HCT116 (cell line): ENCODE measurements at regions not wholly inside any gene's neighbourhood (a gene's known extent, or its start where the extent isn't known, plus 50 kb on each side); places are given as distances from the start of the nearest gene placed in this dataset.

Experiments
- ATAC-seq: fragments of 200-7000 bp; cut with Tn5 transposase; 2 replicates; pipeline ENCODE4 v1.9.1; 2020; ENCODE audit warnings: mild to moderate bottlenecking, moderate library complexity
- BruUV-seq: library from RNA; stranded (reverse); fragments of 400-500 nt; replicated peaks from 2 replicates; lab custom pipeline; 2021; lab: Mats Ljungman, UMichigan
- CTCF ChIA-PET: fragments of 300-600 bp; sonication (Branson Sonifier 250); formaldehyde crosslinking; loops from one replicate; lab custom pipeline; 2021; ENCODE audit warnings: antibody characterized with exemption; lab: Charles Lee
- POLR2A ChIA-PET: fragments of 300-600, 350-600 bp; sonication (Branson Sonifier 250); formaldehyde crosslinking; loops from one replicate; lab custom pipeline; 2021; ENCODE audit warnings: antibody characterized with exemption; lab: Charles Lee
- RAD21 ChIA-PET, 2 experiments: fragments of 300-600 bp; sonication (Branson Sonifier 250); formaldehyde crosslinking; loops; one replicate each; lab custom pipeline; 2023; ENCODE audit warnings: low total read pairs in 2 of 2; ENCODE audit not compliant: uncharacterized antibody in 2 of 2, unreplicated experiment in 2 of 2, low non-redundant PET in 1 of 2; lab: Charles Lee
- DNase-seq: peaks from one replicate; pipeline ENCODE4 v3.0.0-alpha.2; 2010; ENCODE audit warnings: low read depth, low spot score
- H2AFZ ChIP-seq: fragments of 200-600 bp; shearing (Covaris generic), sonication (generic); 2 replicates; pipeline ENCODE4 v1.6.1; 2017; ENCODE audit warnings: low read depth, mixed run types, mixed read lengths, antibody characterized with exemption, low read length; ENCODE audit not compliant: poor library complexity, severe bottlenecking
- H3K27ac ChIP-seq: 2 replicates; pipeline ENCODE4 v1.5.1; 2012; ENCODE audit warnings: low read depth, low read length
- H3K27me3 ChIP-seq: fragments of 200-600 bp; sonication (generic); 2 replicates; pipeline ENCODE4 v1.6.1; 2016; ENCODE audit warnings: mixed run types, low read length, mixed read lengths; ENCODE audit not compliant: insufficient read depth
- H3K36me3 ChIP-seq, 2 experiments: fragments of 200-500 bp in 1 of 2; fragments of 200-600 bp in 1 of 2; sonication (Bioruptor generic) in 1 of 2; sonication (generic) in 1 of 2; 2 replicates each; pipeline versions ENCODE4 v1.5.1 to v1.6.1; 2014 to 2016; ENCODE audit warnings: low read length in 2 of 2, inconsistent platforms in 1 of 2, mixed read lengths in 1 of 2, mixed run types in 1 of 2; ENCODE audit not compliant: insufficient read depth in 2 of 2, control insufficient read depth in 1 of 2
- H3K4me1 ChIP-seq, 2 experiments: fragments of 200-600 bp in 1 of 2; sonication (generic) in 1 of 2; 2 replicates each; pipeline versions ENCODE4 v1.5.1 to v1.6.1; 2012 to 2017; ENCODE audit warnings: low read length in 2 of 2, inconsistent platforms in 1 of 2, mild to moderate bottlenecking in 1 of 2, mixed read lengths in 1 of 2, mixed run types in 1 of 2, moderate library complexity in 1 of 2; ENCODE audit not compliant: insufficient read depth in 2 of 2, control insufficient read depth in 1 of 2
- H3K4me2 ChIP-seq: fragments of 200-600 bp; sonication (generic); 2 replicates; pipeline ENCODE4 v1.6.1; 2017; ENCODE audit warnings: mixed run types, low read length, mixed read lengths
- H3K4me3 ChIP-seq, 2 experiments: fragments of 200-600 bp in 1 of 2; sonication (generic) in 1 of 2; replicated peaks in 1 of 2; 2 replicates each; pipeline ENCODE4 v1.5.1; 2011 to 2016; ENCODE audit warnings: low read length in 2 of 2, control low read depth in 1 of 2, low read depth in 1 of 2, mild to moderate bottlenecking in 1 of 2, mixed read lengths in 1 of 2, mixed run types in 1 of 2
- H3K79me2 ChIP-seq: fragments of 200-600 bp; sonication (generic); 2 replicates; pipeline ENCODE4 v1.6.1; 2017; ENCODE audit warnings: mild to moderate bottlenecking, mixed run types, low read length, moderate library complexity, mixed read lengths; ENCODE audit not compliant: insufficient read depth
- H3K9ac ChIP-seq: fragments of 200-600 bp; sonication (generic); 2 replicates; pipeline ENCODE4 v1.6.1; 2016; ENCODE audit warnings: low read length, mixed read lengths
- H3K9me2 ChIP-seq: fragments of 200-600 bp; sonication (generic), shearing (Covaris generic); 2 replicates; pipeline ENCODE4 v1.6.1; 2017; ENCODE audit warnings: mixed run types, mild to moderate bottlenecking, moderate library complexity; ENCODE audit not compliant: insufficient read depth
- H3K9me3 ChIP-seq, 2 experiments: fragments of 200-500 bp in 1 of 2; fragments of 200-600 bp in 1 of 2; sonication (Bioruptor generic) in 1 of 2; sonication (generic) in 1 of 2; 2 replicates each; pipeline ENCODE4 v1.6.1; 2014 to 2017; ENCODE audit warnings: low read length in 2 of 2, mixed read lengths in 2 of 2, inconsistent platforms in 1 of 2, low read depth in 1 of 2, mild to moderate bottlenecking in 1 of 2, mixed run types in 1 of 2, moderate library complexity in 1 of 2; ENCODE audit not compliant: control insufficient read depth in 1 of 2, insufficient read depth in 1 of 2
- H4K20me1 ChIP-seq: fragments of 200-600 bp; sonication (generic), shearing (Covaris generic); 2 replicates; pipeline ENCODE4 v1.6.1; 2017; ENCODE audit warnings: mixed run types, mild to moderate bottlenecking, moderate library complexity; ENCODE audit not compliant: insufficient read depth
- ATF3 ChIP-seq: IDR thresholded peaks from 2 replicates; pipeline ENCODE4 v1.6.1; 2012
- ELF1 ChIP-seq: IDR thresholded peaks from 2 replicates; pipeline ENCODE4 v1.6.1; 2012; ENCODE audit warnings: low read depth, borderline replicate concordance
- EZH2 ChIP-seq: fragments of 200-600 bp; sonication (generic); IDR thresholded peaks from 2 replicates; pipeline ENCODE4 v1.6.1; 2017; ENCODE audit warnings: antibody characterized with exemption, mixed run types
- EZH2phosphoT487 ChIP-seq: fragments of 200-600 bp; IDR thresholded peaks from 2 replicates; pipeline ENCODE4 v1.6.1; 2018; ENCODE audit warnings: antibody characterized with exemption, borderline replicate concordance
- FOSL1 ChIP-seq: IDR thresholded peaks from 2 replicates; pipeline ENCODE4 v1.6.1; 2012; ENCODE audit warnings: low read depth
- MAX ChIP-seq: IDR thresholded peaks from 2 replicates; pipeline ENCODE4 v1.6.1; 2012
- POLR2A ChIP-seq: IDR thresholded peaks from 2 replicates; pipeline ENCODE4 v1.7.0; 2011; ENCODE audit warnings: borderline replicate concordance; ENCODE audit not compliant: insufficient read depth, insufficient read length; ENCODE audit errors: extremely low read depth
- RAD21 ChIP-seq: IDR thresholded peaks from 2 replicates; pipeline ENCODE4 v1.6.1; 2012; ENCODE audit warnings: low read depth, mild to moderate bottlenecking
- REST ChIP-seq: IDR thresholded peaks from 2 replicates; pipeline ENCODE4 v1.6.1; 2012; ENCODE audit warnings: low read depth
- SP1 ChIP-seq: IDR thresholded peaks from 2 replicates; pipeline ENCODE4 v1.6.1; 2012; ENCODE audit warnings: low read depth
- SRF ChIP-seq: IDR thresholded peaks from 2 replicates; pipeline ENCODE4 v1.6.1; 2012; ENCODE audit warnings: low read depth
- TCF7L2 ChIP-seq: IDR thresholded peaks from 2 replicates; pipeline ENCODE4 v1.7.0; 2011; ENCODE audit warnings: borderline replicate concordance, inconsistent platforms; ENCODE audit not compliant: insufficient read depth, insufficient read length; ENCODE audit errors: extremely low read depth
- YY1 ChIP-seq: IDR thresholded peaks from 2 replicates; pipeline ENCODE4 v1.6.1; 2011; ENCODE audit warnings: low read length, low read depth, moderate library complexity, mild to moderate bottlenecking; ENCODE audit not compliant: insufficient replicate concordance; ENCODE audit errors: extremely low read depth
- ZFX ChIP-seq: fragments of 450-650 bp; IDR thresholded peaks from 2 replicates; pipeline ENCODE4 v1.6.1; 2017
- ZNF274 ChIP-seq: fragments of 200-500 bp; sonication (Bioruptor generic); IDR thresholded peaks from 2 replicates; pipeline ENCODE4 v1.6.1; 2014; ENCODE audit warnings: mild to moderate bottlenecking, low read depth, low read length, inconsistent platforms
- intact Hi-C: fragments of 100-400 bp; cut with micrococcal nuclease; formaldehyde crosslinking; loops from 2 replicates; pipeline ENCODE4 v1.10.0; 2022

- Histone ChIP-seq H2AFZ (no peak overlapping the region), H3K4me2 (no peak overlapping the region), H3K4me1 (no peaks in the 10 kb centered on the region), H3K9me3 (peaks cover 6 to 23% of the 10 kb centered on the region in 2 experiments; a peak in 2 of 4 replicates), H3K4me3 (no peak overlapping the region), H3K27me3 (no peaks in the 10 kb centered on the region), H4K20me1 (no peaks in the 10 kb centered on the region), H3K36me3 (no peaks in the 10 kb centered on the region), H3K9me2 (no peaks in the 10 kb centered on the region), H3K27ac (no peak overlapping the region), H3K9ac (no peak overlapping the region), H3K79me2 (no peaks in the 10 kb centered on the region)
- intact Hi-C loops, result no loop called here
- BruUV-seq, result no TSS peak
- POLR2A ChIA-PET, result no interaction called here
- CTCF ChIA-PET, result no interaction called here
- DNase-seq (no peak), ATAC-seq (no peak)
- TF ChIP-seq ZFX (no peak), TCF7L2 (no peak), YY1 (no peak), SP1 (no peak), POLR2A (no peak), EZH2 (no peak), ZNF274 (no peak), FOSL1 (no peak), ELF1 (no peak), ATF3 (no peak), RAD21 (no peak), SRF (no peak), MAX (no peak), REST (no peak), EZH2phosphoT487 (no peak)
- RAD21 ChIA-PET, result no interaction called here
Observed at GRCh38 chr20:55649254-55649653, 356.1 kb downstream of the CBLN4 start.
